Ammon's horn (tissue), 1 donor: ENCODE measurements at regions not wholly inside any gene's neighbourhood (a gene's known extent, or its start where the extent isn't known, plus 50 kb on each side); places are given as distances from the start of the nearest gene placed in this dataset.
"Not testable (repeated sequence)": the region's sequence is repeated elsewhere in the genome, so short reads cannot be mapped to it uniquely, and the experiment has no call there.

Source experiments
- DNase-seq: peaks from one replicate; pipeline ENCODE4 v3.0.0-alpha.2; 2016; ENCODE audit warnings: low spot score

GRCh38 chr18:78788161-78788560, 191.5 kb upstream of the SALL3 start:
- no peak for DNase-seq

DNA sequence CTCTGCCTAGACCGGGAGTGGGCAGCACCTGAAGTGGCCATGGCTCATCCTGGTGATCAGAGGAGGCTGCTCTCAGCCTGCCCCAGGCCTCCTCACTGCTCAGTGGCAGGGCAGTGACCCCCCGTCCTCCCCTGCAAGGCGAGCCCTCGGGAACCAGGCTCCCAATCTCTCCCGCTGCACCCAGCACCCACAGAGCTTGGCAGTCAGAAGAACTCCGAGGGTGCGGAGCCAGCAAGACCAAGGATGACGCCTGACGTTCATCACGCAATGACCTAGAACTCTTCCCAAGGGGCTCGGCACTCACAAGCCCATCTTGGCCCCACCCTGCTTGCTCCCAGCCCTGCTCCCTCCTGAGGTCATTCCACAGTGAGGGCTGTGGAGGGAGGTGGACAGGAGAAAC, 189.8 kb upstream of the SALL3 start:
- no peak for DNase-seq

GRCh38 chr18:78790511-78790910, 189.1 kb upstream of the SALL3 start:
- no peak for DNase-seq

GRCh38 chr18:78790960-78791359, 188.7 kb upstream of the SALL3 start:
- no peak for DNase-seq

DNA sequence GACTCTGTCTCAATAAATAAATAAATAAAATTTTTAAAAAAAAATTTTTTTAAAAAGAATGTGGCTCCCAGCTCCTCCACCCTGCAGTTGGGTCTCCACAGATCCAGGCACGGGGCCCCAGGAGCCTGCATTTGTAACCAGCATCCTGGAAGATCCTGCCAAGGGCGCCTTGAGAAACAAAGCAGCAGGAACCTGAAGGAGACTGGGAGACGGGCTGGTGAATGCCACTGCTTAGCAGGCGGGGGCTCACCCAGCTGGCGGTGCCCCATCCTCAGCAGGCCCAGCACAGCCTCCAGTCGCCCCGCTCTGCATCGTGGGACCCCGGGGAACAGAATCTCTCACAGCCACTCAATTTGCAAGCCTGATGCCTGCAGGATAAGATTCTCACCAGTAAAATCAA, 187.5 kb upstream of the SALL3 start:
- DNase-seq: no peak

GRCh38 chr18:78792736-78793135, 186.9 kb upstream of the SALL3 start:
- DNase-seq: no peak

GRCh38 chr18:78793313-78794070, 186.1 kb upstream of the SALL3 start:
- DNase-seq: no peak

DNA sequence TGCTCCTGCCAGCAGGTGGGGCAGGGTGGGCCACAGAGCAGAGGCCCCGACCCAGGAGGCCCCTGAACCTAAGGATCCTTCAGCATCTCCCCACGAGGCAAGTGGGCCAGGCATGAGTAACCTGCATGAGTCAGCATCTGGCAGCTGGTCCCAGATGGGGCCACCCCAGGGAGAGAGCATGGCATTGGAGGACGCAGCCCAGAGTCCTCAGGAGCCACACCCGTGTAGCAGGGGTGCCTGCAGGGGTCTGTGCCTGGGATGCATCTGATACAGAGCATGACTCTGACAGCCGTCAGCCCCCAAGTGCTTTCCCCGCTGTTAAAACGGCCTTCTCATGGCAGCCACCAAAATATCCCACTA, 185.6 kb upstream of the SALL3 start:
- no peak for DNase-seq

- no peak for DNase-seq
These were observed 182.7 kb upstream of the SALL3 start for GRCh38 chr18:78796693-78797455.

GRCh38 chr18:78797499-78797898, 182.1 kb upstream of the SALL3 start:
- no peak for DNase-seq

DNA sequence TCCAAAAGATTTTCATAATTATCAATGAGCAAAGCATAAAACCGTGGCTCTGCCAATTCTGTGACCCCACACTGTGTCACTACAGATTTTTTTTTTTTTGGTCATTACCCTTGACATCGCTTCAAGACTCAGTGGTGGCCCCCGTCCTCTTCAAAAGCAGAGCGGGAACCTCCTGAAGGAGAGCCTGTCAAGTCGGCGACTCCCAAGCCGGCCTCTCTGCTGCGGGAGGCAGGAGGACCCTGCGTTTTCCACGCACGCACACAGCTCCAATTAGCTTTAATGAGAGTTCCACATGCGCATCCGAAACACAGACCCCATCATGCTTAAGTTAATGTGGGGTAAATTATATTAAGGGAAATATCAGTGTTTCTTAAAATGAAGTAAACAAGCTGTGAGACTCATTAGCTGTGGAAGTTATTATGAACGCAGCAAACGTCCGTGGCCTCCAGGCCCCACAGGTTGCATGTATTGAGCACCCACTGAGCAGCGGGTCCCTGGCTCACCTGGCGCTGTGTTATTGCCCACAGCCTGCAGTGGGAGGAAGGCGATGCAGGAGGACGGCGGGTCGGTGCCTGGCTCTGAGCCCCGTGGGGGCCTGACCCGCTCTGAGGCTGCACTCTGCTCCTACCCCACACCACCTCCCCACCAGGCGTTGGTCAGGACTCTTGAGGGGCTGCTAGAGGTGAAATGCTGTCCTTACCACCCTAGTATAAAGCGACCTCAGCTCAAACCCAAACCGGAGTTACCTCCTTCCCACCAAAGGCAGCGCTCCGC, 181.0 kb upstream of the SALL3 start:
- DNase-seq: no peak

DNA sequence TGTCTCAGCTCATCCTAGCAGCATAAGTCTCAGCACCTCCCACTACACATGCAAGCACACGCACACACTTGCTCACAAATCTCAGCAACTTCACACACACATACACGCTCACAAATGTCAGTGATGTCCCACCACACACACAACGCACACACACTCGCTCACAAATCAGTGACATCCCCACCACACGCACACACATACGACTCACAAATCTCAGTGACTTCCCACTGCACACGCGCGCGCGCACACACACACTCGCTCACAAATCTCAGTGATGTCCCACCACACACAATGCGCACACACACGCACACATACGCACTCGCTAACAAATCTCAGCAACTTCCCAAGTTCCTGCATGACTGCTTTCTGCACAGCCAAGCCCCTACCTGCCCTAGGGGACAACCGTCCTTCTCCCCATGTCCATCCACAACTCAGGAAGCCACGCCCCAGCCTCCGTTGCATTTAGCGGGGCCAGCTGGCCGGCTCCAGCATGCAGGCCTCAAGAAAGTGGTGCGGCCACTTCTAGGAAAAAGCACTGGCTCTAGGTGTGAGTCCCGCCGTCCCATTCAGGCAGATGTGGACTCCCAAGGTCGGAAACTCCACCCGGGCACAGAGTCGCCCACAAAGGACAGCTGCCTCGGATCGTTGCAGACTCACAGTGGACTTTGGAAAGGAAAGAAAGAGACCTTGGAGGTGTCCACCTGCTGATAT, 180.1 kb upstream of the SALL3 start:
- DNase-seq: no peak

- DNase-seq: not testable (repeated sequence)
These were observed 179.3 kb upstream of the SALL3 start for GRCh38 chr18:78800102-78800851.

- DNase-seq: no peak
These were observed 178.6 kb upstream of the SALL3 start for GRCh38 chr18:78801011-78801410.

DNA sequence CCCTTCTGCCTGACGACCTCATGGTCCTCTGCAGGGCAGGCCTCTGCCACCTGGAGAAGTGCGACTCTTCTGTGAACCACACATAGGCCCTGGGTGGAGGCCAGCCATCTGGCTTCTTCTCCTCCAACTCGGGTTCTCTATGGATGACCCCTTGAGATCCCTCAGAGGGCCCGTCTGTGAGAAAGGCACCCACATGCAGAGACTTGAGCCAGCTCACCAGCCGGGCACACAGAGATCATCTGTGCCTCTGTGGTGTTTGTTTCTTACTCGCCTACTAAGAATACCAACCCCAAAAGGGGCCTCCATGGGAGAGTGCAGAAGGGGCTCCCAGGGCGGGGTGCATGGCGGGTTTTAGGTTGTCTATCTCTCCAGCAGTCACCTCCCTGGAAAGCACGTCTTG, 176.5 kb upstream of the SALL3 start:
- DNase-seq: no peak

GRCh38 chr18:78804206-78805030, 175.2 kb upstream of the SALL3 start:
- no peak for DNase-seq

- DNase-seq: peak; percentile 12
These were observed 173.8 kb upstream of the SALL3 start for GRCh38 chr18:78805840-78806239.

DNA sequence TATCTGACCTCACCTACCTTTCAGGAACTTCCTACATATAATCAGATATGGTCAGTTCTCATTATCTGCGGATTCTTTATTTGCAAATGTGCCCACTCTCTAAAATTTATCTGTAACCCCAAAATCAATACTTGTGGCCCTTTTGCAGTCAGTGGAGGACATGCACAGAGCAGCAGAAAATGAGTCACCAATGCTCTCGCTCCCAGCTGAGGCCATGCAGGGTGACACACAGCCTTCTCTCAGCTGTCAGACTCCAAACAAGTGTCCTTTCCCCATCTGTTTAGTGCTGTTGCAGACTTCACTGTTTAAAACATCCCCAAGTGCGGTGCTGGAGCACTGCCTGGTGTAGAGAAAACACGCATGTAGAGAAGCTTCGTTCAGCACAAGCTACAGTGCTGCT, 171.9 kb upstream of the SALL3 start:
- DNase-seq: no peak

GRCh38 chr18:78809845-78810244, 169.8 kb upstream of the SALL3 start:
- no peak for DNase-seq

DNA sequence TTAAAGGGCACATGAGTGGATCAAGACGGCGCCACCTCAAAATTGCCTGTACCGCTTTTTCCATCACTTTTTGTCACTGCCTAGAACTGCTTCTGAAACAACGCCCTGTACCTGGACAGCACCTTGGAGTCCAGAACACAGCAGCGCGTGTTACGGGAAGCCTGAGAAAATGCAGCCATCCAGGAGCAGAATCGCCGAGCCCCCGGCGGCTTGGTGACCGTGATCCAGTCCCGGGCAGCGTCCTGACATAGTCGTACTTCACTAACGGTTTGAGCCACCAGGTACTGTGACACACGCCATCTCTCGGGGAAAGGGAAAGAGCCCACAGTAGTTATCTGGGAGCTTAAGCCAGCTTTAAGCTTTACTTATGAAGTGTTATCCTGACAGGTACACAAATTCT, 168.9 kb upstream of the SALL3 start:
- DNase-seq: no peak

DNA sequence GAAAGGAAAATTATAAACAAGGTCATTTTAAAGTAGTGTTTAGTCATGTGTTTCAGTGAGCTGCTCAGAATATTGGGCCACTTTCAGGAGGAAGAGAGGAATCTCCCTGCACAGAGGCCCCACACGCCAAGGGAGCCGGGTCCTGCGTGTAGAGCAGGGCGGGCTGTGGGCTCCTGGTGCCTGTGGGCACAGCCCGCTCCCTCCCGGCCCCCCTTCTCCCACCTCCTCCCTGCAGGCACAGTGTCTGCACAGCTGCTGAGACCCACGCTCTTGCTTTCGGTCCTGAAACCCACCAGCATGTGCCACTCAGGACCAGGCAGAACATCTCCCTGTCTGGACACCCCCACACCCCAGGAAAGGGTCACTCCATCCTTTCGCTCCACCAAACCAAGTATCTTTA, 167.6 kb upstream of the SALL3 start:
- DNase-seq: no peak
